ENCODE measurements at regions not wholly inside any gene's neighbourhood (a gene's known extent, or its start where the extent isn't known, plus 50 kb on each side); places are given as distances from the start of the nearest gene placed in this dataset.

GRCh38 chr6:164108092-164108491 lies 693.6 kb downstream of the QKI start (continued):
- no peak for TF ChIP-seq ATF4 (CRISPR knock-in tag; IDR thresholded peaks at IDR 0.05)
- no peak for TF ChIP-seq NFE2L1 (tag; IDR thresholded peaks at IDR 0.05; ENCODE audit: borderline replicate concordance, low read depth)
- TF ChIP-seq MAFK (IDR thresholded peaks at IDR 0.05; ENCODE audit: low read length), result peak; percentile 17; the same call in 1 of the 2 replicates
- no peak for TF ChIP-seq THRAP3 (IDR thresholded peaks at IDR 0.05; ENCODE audit: borderline replicate concordance)
- no peak for TF ChIP-seq HMG20B (CRISPR knock-in tag; IDR thresholded peaks at IDR 0.05)
- no peak for TF ChIP-seq NFRKB (IDR thresholded peaks at IDR 0.05; ENCODE audit: low read depth)
- no peak for TF ChIP-seq GTF3C2 (IDR thresholded peaks at IDR 0.05; ENCODE audit: borderline replicate concordance, extremely low read depth, insufficient read length)
- no peak for TF ChIP-seq CC2D1A (IDR thresholded peaks at IDR 0.05)
- no peak for TF ChIP-seq ZNF639 (CRISPR knock-in tag; conservative IDR thresholded peaks at IDR 0.05 in 1 of 2, IDR thresholded peaks at IDR 0.05 in 1 of 2)
- no peak for TF ChIP-seq ZNF740 (CRISPR knock-in tag; IDR thresholded peaks at IDR 0.05)
- TF ChIP-seq ZNF740 (tag; IDR thresholded peaks at IDR 0.05), result no peak
- no peak for TF ChIP-seq ARID3B (CRISPR knock-in tag; IDR thresholded peaks at IDR 0.05; ENCODE audit: borderline replicate concordance)
- no peak for TF ChIP-seq ZNF75A (CRISPR knock-in tag; IDR thresholded peaks at IDR 0.05)
- TF ChIP-seq EP400 (IDR thresholded peaks at IDR 0.05), result no peak

Measured in K562 (cell line).